Smooth muscle cell (in vitro differentiated cells): ENCODE measurements at regions not wholly inside any gene's neighbourhood (a gene's known extent, or its start where the extent isn't known, plus 50 kb on each side); places are given as distances from the start of the nearest gene placed in this dataset.
A peak's percentile ranks its signal among the peaks of the same experiment; 100 is the strongest.

Experiments used
- DNase-seq: peaks from one replicate; lab custom pipeline; 2025; ENCODE audit not compliant: unreplicated experiment; lab: John Stamatoyannopoulos, UW
- H2AFZ ChIP-seq: fragments of 200-600 bp; sonication (generic); 2 replicates; pipeline ENCODE4 v1.6.0; 2016; ENCODE audit warnings: antibody characterized with exemption, low read depth, mild to moderate bottlenecking
- H3F3A ChIP-seq: fragments of 200-600 bp; sonication (generic); 2 replicates; pipeline ENCODE4 v1.6.0; 2017; ENCODE audit warnings: antibody characterized with exemption, low read depth
- H3K27ac ChIP-seq: fragments of 200-600 bp; sonication (generic); 2 replicates; pipeline ENCODE4 v1.5.1; 2016; ENCODE audit warnings: low read depth, mild to moderate bottlenecking
- H3K27me3 ChIP-seq: fragments of 200-600 bp; sonication (generic); 2 replicates; pipeline ENCODE4 v1.6.1; 2016; ENCODE audit warnings: low read depth, mild to moderate bottlenecking
- H3K36me3 ChIP-seq: fragments of 200-600 bp; sonication (generic); 2 replicates; pipeline ENCODE4 v1.5.1; 2016; ENCODE audit warnings: low read depth
- H3K4me1 ChIP-seq: fragments of 200-600 bp; sonication (generic); 2 replicates; pipeline ENCODE4 v1.5.1; 2016; ENCODE audit warnings: low read depth
- H3K4me2 ChIP-seq: fragments of 200-600 bp; sonication (generic); 2 replicates; pipeline ENCODE4 v1.6.0; 2016; ENCODE audit warnings: mild to moderate bottlenecking
- H3K4me3 ChIP-seq: fragments of 200-600 bp; sonication (generic); 2 replicates; pipeline ENCODE4 v1.5.1; 2016; ENCODE audit warnings: mild to moderate bottlenecking
- H3K79me2 ChIP-seq: fragments of 200-600 bp; sonication (generic); 2 replicates; pipeline ENCODE4 v1.6.0; 2016; ENCODE audit warnings: low read depth, mild to moderate bottlenecking
- H3K9ac ChIP-seq: fragments of 200-600 bp; sonication (generic); 2 replicates; pipeline ENCODE4 v1.6.0; 2016; ENCODE audit warnings: low read depth
- H3K9me3 ChIP-seq: fragments of 200-600 bp; sonication (generic); replicated peaks from 2 replicates; pipeline ENCODE4 v1.5.1; 2016; ENCODE audit warnings: low read depth
- H4K20me1 ChIP-seq: fragments of 200-600 bp; sonication (generic); 2 replicates; pipeline ENCODE4 v1.6.0; 2016; ENCODE audit warnings: low read depth
- CTCF ChIP-seq: fragments of 200-600 bp; sonication (generic); IDR thresholded peaks from 2 replicates; pipeline ENCODE4 v1.5.1; 2017; ENCODE audit warnings: borderline replicate concordance, mild to moderate bottlenecking, antibody characterized with exemption; ENCODE audit not compliant: insufficient read depth, poor library complexity, severe bottlenecking
- WGBS: methylation state at CpG from one replicate; pipeline ENCODE4 v1.1.7; 2016; ENCODE audit warnings: low lambda C conversion rate; 5-methylcytosine and 5-hydroxymethylcytosine counted together

- no peak overlapping the region for H3K4me2 ChIP-seq
- TF ChIP-seq CTCF, result no peak
- no peak overlapping the region for H2AFZ ChIP-seq
- no peaks in the 10 kb centered on the region for H3K9me3 ChIP-seq
- no peaks in the 10 kb centered on the region for H3K27me3 ChIP-seq
- WGBS, result 92% methylated on average over 3 of the region's 3 CpGs
- no peaks in the 10 kb centered on the region for H3K79me2 ChIP-seq
- H3F3A ChIP-seq, result no peaks in the 10 kb centered on the region
- no peaks in the 10 kb centered on the region for H4K20me1 ChIP-seq
- H3K4me1 ChIP-seq, result no peaks in the 10 kb centered on the region
- DNase-seq, result no peak
- no peak overlapping the region for H3K4me3 ChIP-seq
- no peak overlapping the region for H3K27ac ChIP-seq
- no peaks in the 10 kb centered on the region for H3K36me3 ChIP-seq
- H3K9ac ChIP-seq, result no peak overlapping the region
Measured at GRCh38 chr7:80318081-80318480, 183.4 kb downstream of the GNAI1 start.

- no peaks in the 10 kb centered on the region for H3K27me3 ChIP-seq
- no peaks in the 10 kb centered on the region for H4K20me1 ChIP-seq
- WGBS, result 94% methylated on average over 2 of the region's 2 CpGs
- H3K27ac ChIP-seq, result no peak overlapping the region
- TF ChIP-seq CTCF, result no peak
- H3K36me3 ChIP-seq, result no peaks in the 10 kb centered on the region
- no peaks in the 10 kb centered on the region for H3K79me2 ChIP-seq
- no peak overlapping the region for H3K4me3 ChIP-seq
- H2AFZ ChIP-seq, result no peak overlapping the region
- no peaks in the 10 kb centered on the region for H3F3A ChIP-seq
- no peak for DNase-seq
- no peak overlapping the region for H3K4me2 ChIP-seq
- H3K9me3 ChIP-seq, result no peaks in the 10 kb centered on the region
- no peak overlapping the region for H3K9ac ChIP-seq
- no peaks in the 10 kb centered on the region for H3K4me1 ChIP-seq
Measured at GRCh38 chr7:80316811-80317210, 182.2 kb downstream of the GNAI1 start.

DNA sequence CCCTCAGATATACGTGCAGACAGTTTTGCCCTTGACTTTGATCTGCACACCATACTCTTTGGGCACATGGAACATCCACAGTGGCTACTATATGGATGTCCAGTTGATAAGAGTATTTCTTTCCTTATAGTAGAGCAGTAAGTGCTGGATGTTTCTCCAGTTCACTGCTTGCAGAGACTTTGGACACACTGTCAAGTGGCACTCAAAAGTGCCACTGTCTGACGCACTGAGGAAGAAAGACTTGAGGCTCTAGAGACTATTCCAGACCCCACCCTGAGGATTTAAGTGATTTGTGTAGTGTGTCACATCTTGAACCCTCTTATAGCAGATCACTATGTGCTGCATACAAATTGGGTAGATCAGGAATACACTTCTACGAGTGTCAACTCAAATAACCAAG, 179.1 kb downstream of the GNAI1 start:
- no peak for DNase-seq
- Histone ChIP-seq H2AFZ (no peak overlapping the region), H3K79me2 (no peaks in the 10 kb centered on the region), H3K27ac (no peak overlapping the region), H4K20me1 (no peaks in the 10 kb centered on the region), H3F3A (peaks cover 4% of the 10 kb centered on the region), H3K4me1 (no peaks in the 10 kb centered on the region), H3K4me2 (no peak overlapping the region), H3K36me3 (no peaks in the 10 kb centered on the region), H3K9me3 (no peaks in the 10 kb centered on the region), H3K27me3 (no peaks in the 10 kb centered on the region), H3K4me3 (no peak overlapping the region), H3K9ac (no peak overlapping the region)
- 97% methylated on average over 3 of the region's 3 CpGs for WGBS
- no peak for TF ChIP-seq CTCF

- Histone ChIP-seq H3K4me2 (no peak overlapping the region), H3K9me3 (no peaks in the 10 kb centered on the region), H3K27ac (peak overlapping the region; percentile 75), H3K27me3 (no peaks in the 10 kb centered on the region), H3F3A (peaks cover 4% of the 10 kb centered on the region), H3K36me3 (no peaks in the 10 kb centered on the region), H3K9ac (no peak overlapping the region), H3K4me1 (no peaks in the 10 kb centered on the region), H3K4me3 (no peak overlapping the region), H2AFZ (no peak overlapping the region), H3K79me2 (no peaks in the 10 kb centered on the region), H4K20me1 (no peaks in the 10 kb centered on the region)
- no peak for DNase-seq
- WGBS, result 83% methylated on average over 6 of the region's 6 CpGs
- no peak for TF ChIP-seq CTCF
Measured at GRCh38 chr7:80313067-80313626, 178.5 kb downstream of the GNAI1 start.
